ENCODE measurements at regions not wholly inside any gene's neighbourhood (a gene's known extent, or its start where the extent isn't known, plus 50 kb on each side); places are given as distances from the start of the nearest gene placed in this dataset.

DNA sequence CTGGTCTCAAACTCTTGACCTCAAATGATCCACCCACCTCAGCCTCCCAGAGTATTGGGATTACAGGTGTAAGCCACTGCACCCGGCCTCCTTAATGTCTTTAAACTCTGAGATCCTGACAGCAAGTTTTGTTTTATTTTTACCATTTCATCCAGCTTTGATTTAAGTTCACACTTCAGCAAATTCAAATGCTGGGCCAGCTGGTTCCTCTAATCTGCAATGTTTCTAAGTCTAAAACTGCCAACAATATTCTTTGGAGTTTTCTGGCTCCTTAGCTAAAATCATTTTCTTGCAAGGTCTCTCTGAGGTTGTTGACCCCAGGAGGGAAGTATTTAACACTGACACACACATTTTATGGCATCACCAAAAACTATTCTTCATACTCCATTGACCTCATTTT, 72.0 kb upstream of the COL24A1 start:
- ATAC-seq: no peak

DNA sequence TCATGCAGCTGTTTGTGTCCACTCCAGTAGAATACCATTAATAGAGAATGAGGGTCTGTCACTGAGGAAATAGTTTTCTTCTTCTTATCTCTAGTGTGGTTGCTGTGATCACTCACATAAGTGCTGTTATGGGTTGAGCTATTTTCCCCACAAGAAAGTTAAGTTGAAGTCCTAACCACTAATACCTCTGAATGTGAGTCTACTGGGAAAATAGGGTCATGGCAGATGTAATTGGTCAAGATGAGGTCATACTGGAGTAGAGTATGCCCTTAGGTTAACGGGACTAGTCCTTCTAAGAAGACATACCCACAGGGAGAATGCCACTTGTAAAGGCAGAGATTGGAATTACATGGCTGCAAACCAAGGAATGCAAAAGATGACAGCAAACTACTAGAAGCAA, 70.5 kb upstream of the COL24A1 start:
- no peak for ATAC-seq

GRCh38 chr1:86226204-86226603, 69.6 kb upstream of the COL24A1 start:
- no peak for ATAC-seq

DNA sequence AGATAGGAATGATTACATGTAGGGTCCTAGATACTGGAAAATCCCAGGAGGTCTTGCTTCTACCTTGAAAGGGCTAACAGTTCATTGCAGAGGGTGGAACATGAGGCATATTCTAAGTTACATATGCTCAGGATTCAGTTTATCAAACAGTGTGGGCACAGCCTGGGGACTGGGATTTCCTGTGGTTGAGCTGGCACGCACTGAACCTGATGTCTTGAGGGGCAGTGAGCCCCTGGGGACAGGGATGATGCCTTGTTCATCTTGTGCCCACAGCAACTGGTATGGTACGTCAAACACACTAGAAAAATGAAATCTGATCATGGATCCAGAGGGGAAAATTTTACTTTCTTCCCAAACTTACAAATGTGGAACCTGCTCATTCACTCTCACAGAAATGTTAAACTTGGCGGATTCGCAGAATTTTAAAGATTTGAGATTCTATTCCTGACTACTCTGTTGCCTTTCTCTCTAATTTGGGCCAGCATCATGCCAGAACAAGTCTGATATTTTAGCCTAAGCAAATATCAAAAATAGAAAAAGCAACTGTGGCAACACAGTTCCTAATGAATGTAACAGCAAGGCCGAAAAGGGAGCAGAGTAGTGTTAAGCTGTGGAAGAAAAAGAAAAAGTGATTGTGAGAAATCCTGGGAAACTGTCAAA, 68.2 kb upstream of the COL24A1 start:
- no peak for ATAC-seq

DNA sequence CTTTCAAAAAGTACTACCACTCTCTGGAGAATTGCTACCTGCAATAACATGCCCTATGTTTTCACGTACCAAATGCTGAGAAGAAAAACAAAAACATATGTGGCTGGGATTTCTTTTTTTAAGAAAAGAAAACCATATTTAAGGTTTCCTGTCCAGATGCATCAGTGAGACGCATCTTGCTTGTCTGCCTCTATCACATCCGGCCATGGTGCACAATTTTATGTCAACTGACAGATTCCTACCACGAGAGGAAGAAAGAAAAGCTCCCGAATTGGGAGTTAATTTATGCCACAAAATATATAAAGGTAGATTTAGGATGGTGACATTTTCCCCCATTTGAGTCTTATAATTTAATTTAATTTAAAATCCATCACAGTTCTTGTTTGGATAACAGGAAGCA, 62.3 kb upstream of the COL24A1 start:
- ATAC-seq: no peak

- ATAC-seq: no peak
These were observed 58.0 kb upstream of the COL24A1 start for GRCh38 chr1:86214605-86215004.

GRCh38 chr1:86209346-86209745, 52.8 kb upstream of the COL24A1 start:
- no peak for ATAC-seq

DNA sequence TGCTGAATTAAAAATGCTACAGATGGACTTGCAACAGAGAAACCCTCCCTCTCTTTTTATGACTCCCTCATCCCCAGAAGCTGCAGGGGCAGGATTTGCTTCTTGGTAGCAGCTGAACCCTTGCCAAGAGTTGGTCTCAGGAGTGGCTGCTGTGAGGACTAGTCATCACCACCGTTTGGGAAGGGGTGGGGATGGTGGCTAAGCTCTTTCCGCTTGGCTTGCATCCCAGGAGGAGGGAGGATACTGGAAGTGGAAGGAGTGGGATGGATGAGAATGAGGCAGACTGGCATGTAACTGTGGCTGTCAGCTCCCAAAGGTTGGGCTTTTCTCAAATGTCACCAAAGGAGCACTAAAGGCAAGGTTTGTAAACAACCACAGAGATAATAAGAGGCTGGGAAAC, 50.8 kb upstream of the COL24A1 start:
- ATAC-seq: peak; percentile 89

All from esophagus mucosa (tissue), 1 donor.